H9 (cell line): ENCODE measurements at regions not wholly inside any gene's neighbourhood (a gene's known extent, or its start where the extent isn't known, plus 50 kb on each side); places are given as distances from the start of the nearest gene placed in this dataset.

Experiments
- DNase-seq: peaks from one replicate; pipeline ENCODE4 v3.0.0-alpha.2; 2017
- H2AFZ ChIP-seq: one replicate; pipeline ENCODE4 v1.6.1; 2013; ENCODE audit warnings: mild to moderate bottlenecking, low read length, control low read depth, moderate library complexity
- H2AK5ac ChIP-seq: 2 replicates; pipeline ENCODE4 v1.6.1; 2013; ENCODE audit warnings: low read length, control low read depth, mixed read lengths; ENCODE audit not compliant: insufficient read length
- H2BK120ac ChIP-seq: one replicate; pipeline ENCODE4 v1.6.1; 2013; ENCODE audit warnings: low read depth, mild to moderate bottlenecking, low read length, control low read depth, inconsistent platforms; ENCODE audit not compliant: poor library complexity, severe bottlenecking
- H2BK12ac ChIP-seq: 2 replicates; pipeline ENCODE4 v1.6.1; 2013; ENCODE audit warnings: low read length, control low read depth, mixed read lengths, low read depth; ENCODE audit not compliant: insufficient read length
- H2BK15ac ChIP-seq: 2 replicates; pipeline ENCODE4 v1.6.1; 2013; ENCODE audit warnings: low read depth, low read length, control low read depth
- H2BK20ac ChIP-seq: one replicate; pipeline ENCODE4 v1.6.1; 2013; ENCODE audit warnings: low read depth, mild to moderate bottlenecking, low read length, control low read depth, inconsistent platforms; ENCODE audit not compliant: poor library complexity, severe bottlenecking
- H2BK5ac ChIP-seq: 2 replicates; pipeline ENCODE4 v1.6.1; 2013; ENCODE audit warnings: low read length, control low read depth, mixed read lengths; ENCODE audit not compliant: insufficient read length
- H3K14ac ChIP-seq: 2 replicates; pipeline ENCODE4 v1.6.1; 2013; ENCODE audit warnings: low read length, control low read depth; ENCODE audit not compliant: insufficient read depth
- H3K18ac ChIP-seq: 2 replicates; pipeline ENCODE4 v1.6.1; 2013; ENCODE audit warnings: low read depth, mild to moderate bottlenecking, mixed read lengths, low read length, control low read depth; ENCODE audit not compliant: insufficient read length
- H3K23ac ChIP-seq: 2 replicates; pipeline ENCODE4 v1.6.1; 2013; ENCODE audit warnings: low read length, control low read depth, mixed read lengths, low read depth; ENCODE audit not compliant: insufficient read length
- H3K23me2 ChIP-seq: 2 replicates; pipeline ENCODE4 v1.6.1; 2013; ENCODE audit warnings: low read depth, mild to moderate bottlenecking, mixed read lengths, low read length, control low read depth; ENCODE audit not compliant: insufficient read length, poor library complexity, severe bottlenecking
- H3K27ac ChIP-seq: 2 replicates; pipeline ENCODE4 v1.5.1; 2013; ENCODE audit warnings: low read length, control low read depth, mixed read lengths, low read depth; ENCODE audit not compliant: insufficient read length
- H3K27me3 ChIP-seq: 2 replicates; pipeline ENCODE4 v1.6.1; 2013; ENCODE audit warnings: low read length, control low read depth, inconsistent platforms; ENCODE audit not compliant: insufficient read depth
- H3K4ac ChIP-seq: 2 replicates; pipeline ENCODE4 v1.6.1; 2013; ENCODE audit warnings: low read depth, mild to moderate bottlenecking, control low read depth, inconsistent platforms, low read length, moderate library complexity
- H3K4me1 ChIP-seq: 2 replicates; pipeline ENCODE4 v1.6.1; 2013; ENCODE audit warnings: low read length, control low read depth, inconsistent platforms; ENCODE audit not compliant: insufficient read depth
- H3K4me2 ChIP-seq: 2 replicates; pipeline ENCODE4 v1.6.1; 2013; ENCODE audit warnings: low read length, control low read depth, mixed read lengths; ENCODE audit not compliant: insufficient read length, insufficient read depth
- H3K56ac ChIP-seq: 2 replicates; pipeline ENCODE4 v1.6.1; 2013; ENCODE audit warnings: low read depth, mild to moderate bottlenecking, mixed read lengths, low read length, control low read depth; ENCODE audit not compliant: insufficient read length
- H3K79me1 ChIP-seq: 2 replicates; pipeline ENCODE4 v1.6.1; 2013; ENCODE audit warnings: low read depth, mild to moderate bottlenecking, moderate library complexity, low read length, control low read depth, inconsistent platforms; ENCODE audit not compliant: insufficient read depth, poor library complexity, severe bottlenecking
- H3K79me2 ChIP-seq: 2 replicates; pipeline ENCODE4 v1.6.1; 2013; ENCODE audit warnings: low read length, control low read depth, inconsistent platforms; ENCODE audit not compliant: insufficient read depth
- H3K9ac ChIP-seq: 2 replicates; pipeline ENCODE4 v1.6.1; 2013; ENCODE audit warnings: low read length, control low read depth, mixed read lengths; ENCODE audit not compliant: insufficient read length; ENCODE audit errors: extremely low read depth
- H3K9me3 ChIP-seq: one replicate; pipeline ENCODE4 v1.6.1; 2013; ENCODE audit warnings: low read depth, low read length, inconsistent platforms; ENCODE audit not compliant: control insufficient read depth
- H3T11ph ChIP-seq: one replicate; pipeline ENCODE4 v1.6.1; 2013; ENCODE audit warnings: mild to moderate bottlenecking, low read length, control low read depth, inconsistent platforms
- H4K20me1 ChIP-seq: one replicate; pipeline ENCODE4 v1.6.1; 2013; ENCODE audit not compliant: control insufficient read depth, insufficient read length, insufficient read depth
- H4K5ac ChIP-seq: 2 replicates; pipeline ENCODE4 v1.6.1; 2013; ENCODE audit warnings: low read depth, mild to moderate bottlenecking, mixed read lengths, low read length, control low read depth; ENCODE audit not compliant: insufficient read length
- H4K8ac ChIP-seq: replicated peaks from 2 replicates; pipeline ENCODE4 v1.6.1; 2013; ENCODE audit warnings: low read length, control low read depth, mixed read lengths, low read depth; ENCODE audit not compliant: insufficient read length
- H4K91ac ChIP-seq: 2 replicates; pipeline ENCODE4 v1.6.1; 2013; ENCODE audit warnings: low read depth, mild to moderate bottlenecking, moderate library complexity, mixed read lengths, low read length, control low read depth; ENCODE audit not compliant: insufficient read length
- H3K27ac Mint-ChIP-seq, 3 experiments: 2 replicates in 2 of 3; 3 replicates in 1 of 3; pipeline ENCODE4 v1.8.0; 2020 to 2021; ENCODE audit warnings: mixed read lengths in 3 of 3, mild to moderate bottlenecking in 1 of 3, moderate library complexity in 1 of 3
- H3K27me3 Mint-ChIP-seq: 2 replicates; pipeline ENCODE4 v1.8.0; 2021; ENCODE audit warnings: low read depth, mild to moderate bottlenecking, moderate library complexity, mixed read lengths
- H3K36me3 Mint-ChIP-seq, 3 experiments: 2 replicates in 2 of 3; 3 replicates in 1 of 3; pipeline ENCODE4 v1.8.0; 2020 to 2021; ENCODE audit warnings: low read depth in 3 of 3, mixed read lengths in 3 of 3; ENCODE audit not compliant: insufficient read depth in 1 of 3
- H3K4me1 Mint-ChIP-seq, 2 experiments: 2 replicates each; pipeline ENCODE4 v1.8.0; 2020; ENCODE audit warnings: mixed read lengths in 2 of 2
- H3K4me3 Mint-ChIP-seq, 2 experiments: 2 replicates in 1 of 2; 3 replicates in 1 of 2; pipeline ENCODE4 v1.8.0; 2020 to 2021; ENCODE audit warnings: mild to moderate bottlenecking in 2 of 2, mixed read lengths in 2 of 2, moderate library complexity in 1 of 2
- H3K9me3 Mint-ChIP-seq, 2 experiments: 2 replicates in 1 of 2; 3 replicates in 1 of 2; pipeline ENCODE4 v1.8.0; 2020; ENCODE audit warnings: mild to moderate bottlenecking in 2 of 2, mixed read lengths in 2 of 2, moderate library complexity in 1 of 2
- CTCF ChIP-seq: fragments of 200-600 bp; sonication (generic); conservative IDR thresholded peaks from 3 replicates; pipeline ENCODE4 v1.8.0; 2021; ENCODE audit warnings: antibody characterized with exemption, mild to moderate bottlenecking
- WGBS: extraction: QIAGEN DNeasy Blood & Tissue Kit; methylation state at CpG from one replicate; pipeline ENCODE4 v1.1.7; 2013; ENCODE audit warnings: missing lambda C conversion rate, low lambda C conversion rate, mixed read lengths; ENCODE audit not compliant: insufficient read length; ENCODE audit errors: extremely low coverage; 5-methylcytosine and 5-hydroxymethylcytosine counted together

GRCh38 chr6:156639009-156639721, 138.0 kb upstream of the ARID1B start:
- no peak overlapping the region for H2BK120ac ChIP-seq
- no peak overlapping the region for H3K4me2 ChIP-seq
- no peak overlapping the region for H2BK20ac ChIP-seq
- H3K27ac ChIP-seq, result no peak overlapping the region
- no peak overlapping the region for H3K27ac Mint-ChIP-seq
- no peak overlapping the region for H2BK12ac ChIP-seq
- no peaks in the 10 kb centered on the region for H3K23me2 ChIP-seq
- no peak overlapping the region for H4K5ac ChIP-seq
- no peaks in the 10 kb centered on the region for H3K27me3 ChIP-seq
- no peaks in the 10 kb centered on the region for H3K4me1 ChIP-seq
- no peak overlapping the region for H2BK5ac ChIP-seq
- H3K9me3 Mint-ChIP-seq, result no peaks in the 10 kb centered on the region
- H3K36me3 Mint-ChIP-seq, result no peaks in the 10 kb centered on the region
- H3K79me1 ChIP-seq, result no peaks in the 10 kb centered on the region
- no peak overlapping the region for H3K56ac ChIP-seq
- H3K23ac ChIP-seq, result no peak overlapping the region
- H3K79me2 ChIP-seq, result no peaks in the 10 kb centered on the region
- H4K20me1 ChIP-seq, result no peaks in the 10 kb centered on the region
- TF ChIP-seq CTCF, result no peak
- H4K91ac ChIP-seq, result no peak overlapping the region
- no peak for DNase-seq
- H4K8ac ChIP-seq, result no peak overlapping the region
- H2BK15ac ChIP-seq, result no peak overlapping the region
- no peak overlapping the region for H2AK5ac ChIP-seq
- no CpG with 5 or more reads among the region's 12 CpGs for WGBS
- H3K14ac ChIP-seq, result no peak overlapping the region
- H2AFZ ChIP-seq, result no peak overlapping the region
- no peaks in the 10 kb centered on the region; the same call in 1 of the 2 replicates for H3K27me3 Mint-ChIP-seq
- no peak overlapping the region for H3K9ac ChIP-seq
- no peak overlapping the region for H3K4ac ChIP-seq
- H3T11ph ChIP-seq, result no peak overlapping the region
- no peaks in the 10 kb centered on the region for H3K9me3 ChIP-seq
- H3K4me3 Mint-ChIP-seq, result no peak overlapping the region
- 0 out of 4 replicates have a peak, but pooled peaks cover 0 to 3% of the 10 kb centered on the region in 2 experiments for H3K4me1 Mint-ChIP-seq
- H3K18ac ChIP-seq, result no peak overlapping the region
